GM23338 (cell line): ENCODE measurements at regions not wholly inside any gene's neighbourhood (a gene's known extent, or its start where the extent isn't known, plus 50 kb on each side); places are given as distances from the start of the nearest gene placed in this dataset.

Experiments
- ATAC-seq: fragments of 200-7000 bp; cut with Tn5 transposase; 3 replicates; pipeline ENCODE4 v1.9.1; 2020
- DNase-seq: peaks from one replicate; pipeline ENCODE4 v3.0.0-alpha.2; 2015; ENCODE audit warnings: low spot score
- H2AFZ ChIP-seq: fragments of 200-600 bp; sonication (generic); 2 replicates; pipeline ENCODE4 v1.8.0; 2016; ENCODE audit warnings: antibody characterized with exemption, mild to moderate bottlenecking, moderate library complexity
- H3F3A ChIP-seq: fragments of 200-600 bp; sonication (generic); replicated peaks from 2 replicates; pipeline ENCODE4 v1.8.0; 2017; ENCODE audit warnings: antibody characterized with exemption, mixed run types, low read depth
- H3K27ac ChIP-seq: fragments of 200-600 bp; sonication (generic); 2 replicates; pipeline ENCODE4 v1.6.1; 2016; ENCODE audit warnings: low read depth
- H3K27me3 ChIP-seq: fragments of 200-600 bp; sonication (generic); 2 replicates; pipeline ENCODE4 v1.8.0; 2016; ENCODE audit warnings: mild to moderate bottlenecking, mixed run types, moderate library complexity; ENCODE audit not compliant: insufficient read depth
- H3K36me3 ChIP-seq: fragments of 200-600 bp; sonication (generic); 2 replicates; pipeline ENCODE4 v1.8.0; 2016; ENCODE audit warnings: mild to moderate bottlenecking; ENCODE audit not compliant: insufficient read depth
- H3K4me1 ChIP-seq: fragments of 200-600 bp; sonication (generic); 2 replicates; pipeline ENCODE4 v1.8.0; 2016; ENCODE audit warnings: mild to moderate bottlenecking, moderate library complexity; ENCODE audit not compliant: insufficient read depth
- H3K4me2 ChIP-seq: fragments of 200-600 bp; sonication (generic); 2 replicates; pipeline ENCODE4 v1.7.1; 2017; ENCODE audit warnings: mixed run types
- H3K4me3 ChIP-seq: fragments of 200-600 bp; sonication (generic); 2 replicates; pipeline ENCODE4 v1.6.1; 2016; ENCODE audit warnings: mixed run types
- H3K79me2 ChIP-seq: fragments of 200-600 bp; sonication (generic); replicated peaks from 2 replicates; pipeline ENCODE4 v1.8.0; 2017; ENCODE audit warnings: mild to moderate bottlenecking; ENCODE audit not compliant: insufficient read depth
- H3K9me2 ChIP-seq: fragments of 200-600 bp; sonication (generic); 2 replicates; pipeline ENCODE4 v1.8.0; 2017; ENCODE audit not compliant: insufficient read depth
- H4K20me1 ChIP-seq: fragments of 200-600 bp; sonication (generic); replicated peaks from 2 replicates; pipeline ENCODE4 v1.8.0; 2017; ENCODE audit warnings: mild to moderate bottlenecking; ENCODE audit not compliant: insufficient read depth
- H3K27ac Mint-ChIP-seq: 2 replicates; pipeline ENCODE4 v1.8.0; 2020; ENCODE audit warnings: inconsistent platforms, mild to moderate bottlenecking, moderate library complexity, mixed read lengths
- H3K27me3 Mint-ChIP-seq: 3 replicates; pipeline ENCODE4 v1.8.0; 2022; ENCODE audit warnings: low read depth, mild to moderate bottlenecking, moderate library complexity, mixed read lengths, inconsistent platforms; ENCODE audit not compliant: insufficient read depth, poor library complexity
- H3K36me3 Mint-ChIP-seq: 3 replicates; pipeline ENCODE4 v1.8.0; 2021; ENCODE audit warnings: low read depth, mild to moderate bottlenecking, inconsistent platforms, moderate library complexity, mixed read lengths
- H3K4me1 Mint-ChIP-seq: 3 replicates; pipeline ENCODE4 v1.8.0; 2020; ENCODE audit warnings: mild to moderate bottlenecking, inconsistent platforms, mixed read lengths
- H3K4me3 Mint-ChIP-seq: 3 replicates; pipeline ENCODE4 v1.8.0; 2021; ENCODE audit warnings: moderate library complexity, mild to moderate bottlenecking, inconsistent platforms, mixed read lengths
- H3K9me3 Mint-ChIP-seq: 3 replicates; pipeline ENCODE4 v1.8.0; 2020; ENCODE audit warnings: moderate library complexity, mild to moderate bottlenecking, inconsistent platforms, mixed read lengths
- CREB1 ChIP-seq: fragments of 250-450 bp; sonication (Bioruptor Pico); IDR thresholded peaks from 2 replicates; pipeline ENCODE4 v1.5.0; 2020; ENCODE audit warnings: low read depth, mild to moderate bottlenecking, moderate library complexity
- JUNB ChIP-seq: IDR thresholded peaks from one replicate; pipeline ENCODE4 v1.6.1; 2016; ENCODE audit warnings: antibody characterized with exemption; ENCODE audit not compliant: unreplicated experiment
- NANOG ChIP-seq: IDR thresholded peaks from 2 replicates; pipeline ENCODE4 v1.6.1; 2016; ENCODE audit warnings: antibody characterized with exemption, borderline replicate concordance
- POLR2AphosphoS5 ChIP-seq: IDR thresholded peaks from 2 replicates; pipeline ENCODE4 v1.6.1; 2016; ENCODE audit warnings: antibody characterized with exemption, low read depth
- STAT1 ChIP-seq: IDR thresholded peaks from one replicate; pipeline ENCODE4 v1.6.1; 2016; ENCODE audit warnings: antibody characterized with exemption; ENCODE audit not compliant: unreplicated experiment
- ZNF114 ChIP-seq: fragments of 250-450 bp; sonication (Bioruptor Pico); IDR thresholded peaks from 2 replicates; pipeline ENCODE4 v1.5.0; 2020; ENCODE audit warnings: mild to moderate bottlenecking, moderate library complexity
- ZNF331 ChIP-seq: fragments of 250-450 bp; sonication (Bioruptor Pico); IDR thresholded peaks from 2 replicates; pipeline ENCODE4 v1.5.0; 2020; ENCODE audit warnings: low read depth, mild to moderate bottlenecking, moderate library complexity
- TF ChIP-seq, protein P1 (sequence below): IDR thresholded peaks from 2 replicates; pipeline ENCODE4 v1.6.1; 2016; ENCODE audit warnings: antibody characterized with exemption
- TF ChIP-seq, protein P2 (sequence below): IDR thresholded peaks from one replicate; pipeline ENCODE4 v1.6.1; 2018; ENCODE audit warnings: antibody characterized with exemption; ENCODE audit not compliant: unreplicated experiment
- TF ChIP-seq, protein P3 (sequence below): fragments of 250-450 bp; sonication (Bioruptor Pico); IDR thresholded peaks from 2 replicates; pipeline ENCODE4 v1.5.0; 2020; ENCODE audit warnings: mild to moderate bottlenecking, moderate library complexity

DNA sequence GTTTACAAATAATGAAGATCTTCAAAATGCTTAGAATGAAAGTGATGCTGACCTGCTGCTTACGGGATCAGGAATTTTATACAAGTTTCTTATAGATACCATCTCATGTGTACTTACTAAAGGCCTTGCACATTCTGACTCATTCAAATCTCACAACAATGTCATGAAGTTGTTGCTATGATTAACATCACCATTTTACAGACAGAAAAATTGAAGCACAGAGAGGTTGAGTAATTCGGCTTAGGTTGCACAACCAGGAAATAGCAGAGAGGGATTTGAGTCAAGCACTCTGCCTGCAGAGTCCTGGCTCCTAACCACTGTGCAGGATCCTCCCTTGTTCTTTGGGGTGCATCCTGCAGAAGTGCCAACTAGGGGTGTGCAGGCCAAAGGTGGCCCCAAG, 471.9 kb downstream of the MIAT start (continued):
- TF ChIP-seq, protein P1, sequence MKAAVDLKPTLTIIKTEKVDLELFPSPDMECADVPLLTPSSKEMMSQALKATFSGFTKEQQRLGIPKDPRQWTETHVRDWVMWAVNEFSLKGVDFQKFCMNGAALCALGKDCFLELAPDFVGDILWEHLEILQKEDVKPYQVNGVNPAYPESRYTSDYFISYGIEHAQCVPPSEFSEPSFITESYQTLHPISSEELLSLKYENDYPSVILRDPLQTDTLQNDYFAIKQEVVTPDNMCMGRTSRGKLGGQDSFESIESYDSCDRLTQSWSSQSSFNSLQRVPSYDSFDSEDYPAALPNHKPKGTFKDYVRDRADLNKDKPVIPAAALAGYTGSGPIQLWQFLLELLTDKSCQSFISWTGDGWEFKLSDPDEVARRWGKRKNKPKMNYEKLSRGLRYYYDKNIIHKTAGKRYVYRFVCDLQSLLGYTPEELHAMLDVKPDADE = no peak
- no peak for TF ChIP-seq CREB1 (CRISPR knock-in tag)
- no peak for TF ChIP-seq ZNF114
- TF ChIP-seq POLR2AphosphoS5 = no peak
- no peak for TF ChIP-seq NANOG
- no peak for TF ChIP-seq STAT1
- TF ChIP-seq, protein P2, sequence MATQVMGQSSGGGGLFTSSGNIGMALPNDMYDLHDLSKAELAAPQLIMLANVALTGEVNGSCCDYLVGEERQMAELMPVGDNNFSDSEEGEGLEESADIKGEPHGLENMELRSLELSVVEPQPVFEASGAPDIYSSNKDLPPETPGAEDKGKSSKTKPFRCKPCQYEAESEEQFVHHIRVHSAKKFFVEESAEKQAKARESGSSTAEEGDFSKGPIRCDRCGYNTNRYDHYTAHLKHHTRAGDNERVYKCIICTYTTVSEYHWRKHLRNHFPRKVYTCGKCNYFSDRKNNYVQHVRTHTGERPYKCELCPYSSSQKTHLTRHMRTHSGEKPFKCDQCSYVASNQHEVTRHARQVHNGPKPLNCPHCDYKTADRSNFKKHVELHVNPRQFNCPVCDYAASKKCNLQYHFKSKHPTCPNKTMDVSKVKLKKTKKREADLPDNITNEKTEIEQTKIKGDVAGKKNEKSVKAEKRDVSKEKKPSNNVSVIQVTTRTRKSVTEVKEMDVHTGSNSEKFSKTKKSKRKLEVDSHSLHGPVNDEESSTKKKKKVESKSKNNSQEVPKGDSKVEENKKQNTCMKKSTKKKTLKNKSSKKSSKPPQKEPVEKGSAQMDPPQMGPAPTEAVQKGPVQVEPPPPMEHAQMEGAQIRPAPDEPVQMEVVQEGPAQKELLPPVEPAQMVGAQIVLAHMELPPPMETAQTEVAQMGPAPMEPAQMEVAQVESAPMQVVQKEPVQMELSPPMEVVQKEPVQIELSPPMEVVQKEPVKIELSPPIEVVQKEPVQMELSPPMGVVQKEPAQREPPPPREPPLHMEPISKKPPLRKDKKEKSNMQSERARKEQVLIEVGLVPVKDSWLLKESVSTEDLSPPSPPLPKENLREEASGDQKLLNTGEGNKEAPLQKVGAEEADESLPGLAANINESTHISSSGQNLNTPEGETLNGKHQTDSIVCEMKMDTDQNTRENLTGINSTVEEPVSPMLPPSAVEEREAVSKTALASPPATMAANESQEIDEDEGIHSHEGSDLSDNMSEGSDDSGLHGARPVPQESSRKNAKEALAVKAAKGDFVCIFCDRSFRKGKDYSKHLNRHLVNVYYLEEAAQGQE = no peak
- TF ChIP-seq ZNF331 (CRISPR knock-in tag) = no peak
- TF ChIP-seq JUNB = no peak

DNA sequence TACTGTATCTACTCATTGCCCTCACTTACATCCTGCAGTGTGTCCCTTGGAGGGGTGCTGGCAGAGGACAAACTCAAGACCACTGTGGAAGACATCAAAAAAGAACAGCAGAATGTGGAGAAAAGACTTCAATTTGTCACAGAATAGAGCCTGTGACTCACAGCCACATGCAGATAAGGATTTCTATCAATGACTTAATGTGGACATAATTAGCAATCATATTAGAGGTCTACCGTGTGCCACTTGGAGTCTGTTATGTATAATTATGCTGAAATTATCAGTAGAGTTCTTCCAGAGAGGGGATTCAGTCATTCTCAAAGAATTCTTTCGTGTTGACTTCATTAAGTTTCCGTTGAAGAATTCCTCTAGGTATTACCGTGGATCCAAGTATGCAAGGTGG, 473.5 kb downstream of the MIAT start:
- Histone ChIP-seq H3K4me3 (no peak overlapping the region), H2AFZ (no peak overlapping the region), H3K36me3 (no peaks in the 10 kb centered on the region), H3K4me1 (no peaks in the 10 kb centered on the region), H4K20me1 (no peaks in the 10 kb centered on the region), H3K27me3 (no peaks in the 10 kb centered on the region), H3K27ac (no peak overlapping the region), H3K4me2 (no peak overlapping the region), H3K79me2 (no peaks in the 10 kb centered on the region), H3F3A (no peaks in the 10 kb centered on the region), H3K9me2 (no peaks in the 10 kb centered on the region)
- no peak overlapping the region for H3K27ac Mint-ChIP-seq
- H3K36me3 Mint-ChIP-seq = no peaks in the 10 kb centered on the region
- peaks cover 9% of the 10 kb centered on the region for H3K4me1 Mint-ChIP-seq
- no peak overlapping the region for H3K4me3 Mint-ChIP-seq
- DNase-seq (no peak), ATAC-seq (no peak)
- no peaks in the 10 kb centered on the region for H3K9me3 Mint-ChIP-seq
- peaks cover 2% of the 10 kb centered on the region for H3K27me3 Mint-ChIP-seq
- TF ChIP-seq, protein P2 = no peak
- TF ChIP-seq POLR2AphosphoS5 (no peak), ZNF331 (CRISPR knock-in tag) (no peak), CREB1 (CRISPR knock-in tag) (no peak)
- TF ChIP-seq, protein P3, sequence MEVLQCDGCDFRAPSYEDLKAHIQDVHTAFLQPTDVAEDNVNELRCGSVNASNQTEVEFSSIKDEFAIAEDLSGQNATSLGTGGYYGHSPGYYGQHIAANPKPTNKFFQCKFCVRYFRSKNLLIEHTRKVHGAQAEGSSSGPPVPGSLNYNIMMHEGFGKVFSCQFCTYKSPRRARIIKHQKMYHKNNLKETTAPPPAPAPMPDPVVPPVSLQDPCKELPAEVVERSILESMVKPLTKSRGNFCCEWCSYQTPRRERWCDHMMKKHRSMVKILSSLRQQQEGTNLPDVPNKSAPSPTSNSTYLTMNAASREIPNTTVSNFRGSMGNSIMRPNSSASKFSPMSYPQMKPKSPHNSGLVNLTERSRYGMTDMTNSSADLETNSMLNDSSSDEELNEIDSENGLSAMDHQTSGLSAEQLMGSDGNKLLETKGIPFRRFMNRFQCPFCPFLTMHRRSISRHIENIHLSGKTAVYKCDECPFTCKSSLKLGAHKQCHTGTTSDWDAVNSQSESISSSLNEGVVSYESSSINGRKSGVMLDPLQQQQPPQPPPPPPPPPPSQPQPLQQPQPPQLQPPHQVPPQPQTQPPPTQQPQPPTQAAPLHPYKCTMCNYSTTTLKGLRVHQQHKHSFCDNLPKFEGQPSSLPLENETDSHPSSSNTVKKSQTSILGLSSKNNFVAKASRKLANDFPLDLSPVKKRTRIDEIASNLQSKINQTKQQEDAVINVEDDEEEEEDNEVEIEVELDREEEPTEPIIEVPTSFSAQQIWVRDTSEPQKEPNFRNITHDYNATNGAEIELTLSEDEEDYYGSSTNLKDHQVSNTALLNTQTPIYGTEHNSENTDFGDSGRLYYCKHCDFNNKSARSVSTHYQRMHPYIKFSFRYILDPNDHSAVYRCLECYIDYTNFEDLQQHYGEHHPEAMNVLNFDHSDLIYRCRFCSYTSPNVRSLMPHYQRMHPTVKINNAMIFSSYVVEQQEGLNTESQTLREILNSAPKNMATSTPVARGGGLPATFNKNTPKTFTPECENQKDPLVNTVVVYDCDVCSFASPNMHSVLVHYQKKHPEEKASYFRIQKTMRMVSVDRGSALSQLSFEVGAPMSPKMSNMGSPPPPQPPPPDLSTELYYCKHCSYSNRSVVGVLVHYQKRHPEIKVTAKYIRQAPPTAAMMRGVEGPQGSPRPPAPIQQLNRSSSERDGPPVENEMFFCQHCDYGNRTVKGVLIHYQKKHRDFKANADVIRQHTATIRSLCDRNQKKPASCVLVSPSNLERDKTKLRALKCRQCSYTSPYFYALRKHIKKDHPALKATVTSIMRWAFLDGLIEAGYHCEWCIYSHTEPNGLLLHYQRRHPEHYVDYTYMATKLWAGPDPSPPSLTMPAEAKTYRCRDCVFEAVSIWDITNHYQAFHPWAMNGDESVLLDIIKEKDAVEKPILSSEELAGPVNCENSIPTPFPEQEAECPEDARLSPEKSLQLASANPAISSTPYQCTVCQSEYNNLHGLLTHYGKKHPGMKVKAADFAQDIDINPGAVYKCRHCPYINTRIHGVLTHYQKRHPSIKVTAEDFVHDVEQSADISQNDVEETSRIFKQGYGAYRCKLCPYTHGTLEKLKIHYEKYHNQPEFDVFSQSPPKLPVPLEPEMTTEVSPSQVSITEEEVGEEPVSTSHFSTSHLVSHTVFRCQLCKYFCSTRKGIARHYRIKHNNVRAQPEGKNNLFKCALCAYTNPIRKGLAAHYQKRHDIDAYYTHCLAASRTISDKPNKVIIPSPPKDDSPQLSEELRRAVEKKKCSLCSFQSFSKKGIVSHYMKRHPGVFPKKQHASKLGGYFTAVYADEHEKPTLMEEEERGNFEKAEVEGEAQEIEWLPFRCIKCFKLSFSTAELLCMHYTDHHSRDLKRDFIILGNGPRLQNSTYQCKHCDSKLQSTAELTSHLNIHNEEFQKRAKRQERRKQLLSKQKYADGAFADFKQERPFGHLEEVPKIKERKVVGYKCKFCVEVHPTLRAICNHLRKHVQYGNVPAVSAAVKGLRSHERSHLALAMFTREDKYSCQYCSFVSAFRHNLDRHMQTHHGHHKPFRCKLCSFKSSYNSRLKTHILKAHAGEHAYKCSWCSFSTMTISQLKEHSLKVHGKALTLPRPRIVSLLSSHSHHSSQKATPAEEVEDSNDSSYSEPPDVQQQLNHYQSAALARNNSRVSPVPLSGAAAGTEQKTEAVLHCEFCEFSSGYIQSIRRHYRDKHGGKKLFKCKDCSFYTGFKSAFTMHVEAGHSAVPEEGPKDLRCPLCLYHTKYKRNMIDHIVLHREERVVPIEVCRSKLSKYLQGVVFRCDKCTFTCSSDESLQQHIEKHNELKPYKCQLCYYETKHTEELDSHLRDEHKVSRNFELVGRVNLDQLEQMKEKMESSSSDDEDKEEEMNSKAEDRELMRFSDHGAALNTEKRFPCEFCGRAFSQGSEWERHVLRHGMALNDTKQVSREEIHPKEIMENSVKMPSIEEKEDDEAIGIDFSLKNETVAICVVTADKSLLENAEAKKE = no peak
- TF ChIP-seq, protein P1 = no peak
